K562 (cell line): ENCODE measurements at regions not wholly inside any gene's neighbourhood (a gene's known extent, or its start where the extent isn't known, plus 50 kb on each side); places are given as distances from the start of the nearest gene placed in this dataset.

Experiments
- ATF6 ChIP-seq: sonication (generic); formaldehyde crosslinking; IDR thresholded peaks from 2 replicates; pipeline ENCODE4 v1.4.0; 2020; ENCODE audit warnings: mild to moderate bottlenecking, missing genetic modification reagents
- CBX5 ChIP-seq: IDR thresholded peaks from 2 replicates; pipeline ENCODE4 v1.6.1; 2014; ENCODE audit warnings: low read depth, borderline replicate concordance
- CC2D1A ChIP-seq: fragments of 450-650 bp; IDR thresholded peaks from 2 replicates; pipeline ENCODE4 v1.6.1; 2017; ENCODE audit warnings: mild to moderate bottlenecking
- CEBPZ ChIP-seq: fragments of 150-350 bp; IDR thresholded peaks from 2 replicates; pipeline ENCODE4 v1.6.1; 2014; ENCODE audit warnings: low read depth, mild to moderate bottlenecking, low read length, borderline replicate concordance
- CGGBP1 ChIP-seq: fragments of 250-450 bp; sonication (Bioruptor Pico); IDR thresholded peaks from 2 replicates; pipeline ENCODE4 v1.9.0; 2021; ENCODE audit warnings: mild to moderate bottlenecking
- DIDO1 ChIP-seq: fragments of 450-650 bp; IDR thresholded peaks from 2 replicates; pipeline ENCODE4 v1.6.1; 2016; ENCODE audit warnings: low read depth, missing biosample characterization, missing genetic modification characterization
- HNRNPK ChIP-seq: fragments of 200-400 bp; formaldehyde crosslinking; IDR thresholded peaks from one replicate; pipeline ENCODE4 v1.6.1; 2018; ENCODE audit warnings: mild to moderate bottlenecking, low read depth, low read length; ENCODE audit not compliant: poor library complexity, severe bottlenecking
- KDM5B ChIP-seq: fragments of 200-600 bp; sonication (generic); IDR thresholded peaks from 2 replicates; pipeline ENCODE4 v1.6.1; 2012; ENCODE audit warnings: low read depth, mild to moderate bottlenecking, moderate library complexity, low read length, control low read depth, inconsistent platforms; ENCODE audit not compliant: insufficient replicate concordance
- PKNOX1 ChIP-seq: fragments of 450-650 bp; IDR thresholded peaks from 2 replicates; pipeline ENCODE4 v1.6.1; 2016
- PPARD ChIP-seq: fragments of 250-450 bp; sonication (Bioruptor Pico); IDR thresholded peaks from 2 replicates; pipeline ENCODE4 v1.8.0; 2022; ENCODE audit warnings: inconsistent platforms, mild to moderate bottlenecking, moderate library complexity
- RAD21 ChIP-seq, 2 experiments: fragments of 250-450 bp in 1 of 2; fragments of 450-650 bp in 1 of 2; sonication (Bioruptor Pico) in 1 of 2; formaldehyde crosslinking in 1 of 2; IDR thresholded peaks in 1 of 2; conservative IDR thresholded peaks in 1 of 2; 2 replicates each; pipeline versions ENCODE4 v1.4.0 to v1.8.0; 2020 to 2022; ENCODE audit warnings: mild to moderate bottlenecking in 2 of 2, moderate library complexity in 1 of 2
- SIX5 ChIP-seq, 2 experiments: IDR thresholded peaks; 2 replicates each; pipeline ENCODE4 v1.6.1; 2011; ENCODE audit warnings: low read length in 2 of 2, borderline replicate concordance in 1 of 2, low read depth in 1 of 2, mild to moderate bottlenecking in 1 of 2, moderate library complexity in 1 of 2; ENCODE audit not compliant: insufficient read depth in 1 of 2
- SMARCC2 ChIP-seq: fragments of 450-650 bp; IDR thresholded peaks from 2 replicates; pipeline ENCODE4 v1.6.1; 2017; ENCODE audit warnings: antibody characterized with exemption, moderate library complexity, mild to moderate bottlenecking, low read depth
- TAF9B ChIP-seq: fragments of 450-650 bp; IDR thresholded peaks from 2 replicates; pipeline ENCODE4 v1.6.1; 2018; ENCODE audit warnings: mild to moderate bottlenecking; ENCODE audit not compliant: partially characterized antibody
- TEAD2 ChIP-seq: fragments of 450-650 bp; IDR thresholded peaks from 2 replicates; pipeline ENCODE4 v1.6.1; 2016; ENCODE audit warnings: missing genetic modification characterization, control low read depth, missing compliant biosample characterization
- THRA ChIP-seq: fragments of 450-650 bp; IDR thresholded peaks from 2 replicates; pipeline ENCODE4 v1.6.1; 2017; ENCODE audit warnings: mild to moderate bottlenecking, moderate library complexity
- TSC22D4 ChIP-seq: fragments of 450-650 bp; IDR thresholded peaks from 2 replicates; pipeline ENCODE4 v1.6.1; 2016; ENCODE audit warnings: missing genetic modification characterization, missing biosample characterization, control low read depth
- ZBED1 ChIP-seq: IDR thresholded peaks from 2 replicates; pipeline ENCODE4 v1.6.1; 2014
- ZFPM2 ChIP-seq: fragments of 250-450 bp; sonication (Bioruptor Pico); IDR thresholded peaks from 2 replicates; pipeline ENCODE4 v1.5.1; 2022; ENCODE audit warnings: mild to moderate bottlenecking
- ZNF263 ChIP-seq: sonication (generic); formaldehyde crosslinking; IDR thresholded peaks from 2 replicates; pipeline ENCODE4 v1.8.0; 2022; ENCODE audit warnings: mild to moderate bottlenecking, missing genetic modification reagents, borderline replicate concordance
- ZNF3 ChIP-seq: fragments of 250-450 bp; sonication (Bioruptor Pico); IDR thresholded peaks from 2 replicates; pipeline ENCODE4 v1.5.0; 2021; ENCODE audit warnings: mild to moderate bottlenecking, moderate library complexity

DNA sequence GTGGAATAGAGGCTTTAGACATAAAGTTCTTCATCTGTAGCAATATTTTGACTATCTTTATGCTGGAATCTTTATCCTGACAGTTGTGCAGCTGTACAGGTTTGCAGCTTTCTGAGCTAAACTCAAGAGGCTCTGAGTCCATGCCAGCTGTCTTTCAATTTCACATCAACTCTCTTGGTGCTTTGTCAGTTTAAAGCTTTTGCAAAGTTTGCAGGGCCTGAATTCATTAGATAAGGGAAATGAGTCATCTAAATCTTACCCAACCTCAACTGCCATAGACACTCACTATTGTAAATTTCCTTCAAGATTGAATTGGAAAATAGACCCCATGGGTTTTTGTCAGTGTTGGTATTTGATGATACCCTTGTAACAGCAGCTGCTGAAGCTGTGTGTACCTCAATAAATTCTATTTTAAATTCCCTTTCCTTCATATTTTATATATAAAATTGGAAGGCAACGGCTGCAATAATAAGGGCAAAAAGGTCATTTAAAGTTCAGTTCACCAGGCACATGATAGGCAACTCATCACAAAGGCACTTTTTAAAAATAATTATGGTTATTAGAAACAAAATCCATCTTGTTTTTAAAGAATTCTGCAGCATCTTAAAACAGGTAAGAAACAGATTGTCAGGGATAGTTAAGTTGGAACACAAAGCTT is 169.9 kb upstream of the SLC39A10 start (continued):
- TF ChIP-seq TAF9B (peak; percentile 52), SIX5 (IDR thresholded peaks at IDR 0.05; ENCODE audit: borderline replicate concordance in 1 of 2, insufficient read depth in 1 of 2, low read depth in 1 of 2, low read length in 2 of 2) (no peak), TSC22D4 (tag) (no peak), CBX5 (no peak), RAD21 (CRISPR knock-in tag; conservative IDR thresholded peaks at IDR 0.05 in 1 of 2, IDR thresholded peaks at IDR 0.05 in 1 of 2) (0 out of 4 replicates have a peak, but pooled peaks of 1 of the 2 experiments have one; percentile 26), ATF6 (CRISPR knock-in tag) (no peak), CC2D1A (peak; percentile 85), PPARD (CRISPR knock-in tag) (no peak), ZBED1 (no peak), ZFPM2 (CRISPR knock-in tag) (no peak), PKNOX1 (peak; percentile 84), DIDO1 (tag) (no peak), ZNF3 (CRISPR knock-in tag) (no peak), TEAD2 (tag) (no peak), THRA (no peak), SMARCC2 (peak; percentile 96), KDM5B (no peak), HNRNPK (no peak), CGGBP1 (CRISPR knock-in tag) (no peak), ZNF263 (CRISPR knock-in tag) (no peak), CEBPZ (no peak)
